Epithelial cell of prostate (primary cell): ENCODE measurements at regions not wholly inside any gene's neighbourhood (a gene's known extent, or its start where the extent isn't known, plus 50 kb on each side); places are given as distances from the start of the nearest gene placed in this dataset.
"Not testable (repeated sequence)": the region's sequence is repeated elsewhere in the genome, so short reads cannot be mapped to it uniquely, and the experiment has no call there.

Source experiments
- DNase-seq: peaks from one replicate; pipeline ENCODE4 v3.0.0-alpha.2; 2011; ENCODE audit warnings: low read depth, low spot score
- H3K27ac ChIP-seq: fragments of 450-650 bp; 2 replicates; pipeline ENCODE4 v1.5.1; 2017; ENCODE audit warnings: mild to moderate bottlenecking

DNA sequence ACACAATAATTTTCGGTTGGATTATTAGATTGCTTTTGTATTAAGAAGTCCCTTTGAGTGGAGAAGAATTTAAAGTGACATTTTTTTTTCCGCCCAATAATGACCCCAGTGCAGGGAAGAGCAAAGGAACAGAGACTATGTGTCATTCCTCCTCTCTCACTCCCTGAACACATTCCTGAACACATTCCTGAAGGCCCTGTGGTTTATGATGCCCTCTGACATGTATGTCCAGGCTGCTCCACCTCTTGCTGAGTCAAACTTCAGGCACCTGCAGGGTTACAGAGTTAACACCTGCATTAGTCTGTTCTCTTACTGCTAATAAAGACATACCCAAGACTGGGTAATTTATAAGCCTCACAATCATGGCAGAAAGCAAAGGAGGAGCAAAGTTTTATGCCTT is 704.0 kb upstream of the LRRN3 start:
- H3K27ac ChIP-seq: peak overlapping the region; percentile 55
- peak; percentile 77 for DNase-seq

DNA sequence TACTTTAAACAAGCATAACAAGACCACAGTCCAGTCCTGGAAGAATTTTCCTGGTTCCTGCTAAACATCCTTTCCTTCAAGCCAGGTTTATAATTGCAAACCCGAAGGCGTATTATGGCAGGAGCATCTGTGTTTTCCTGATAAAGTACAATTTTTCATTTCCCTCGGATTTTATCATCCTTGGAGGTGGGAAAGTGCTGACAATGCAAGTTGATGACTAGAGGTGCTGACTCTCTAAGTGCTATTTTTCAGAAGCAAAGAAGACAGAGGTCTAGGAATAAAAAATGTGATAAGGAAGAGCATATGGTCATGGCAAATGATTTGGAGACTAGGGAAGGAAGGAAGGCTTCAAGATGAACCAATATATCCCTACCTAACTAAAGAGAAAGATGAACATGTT is 703.2 kb upstream of the LRRN3 start:
- H3K27ac ChIP-seq: peak overlapping the region; percentile 55
- no peak for DNase-seq

DNA sequence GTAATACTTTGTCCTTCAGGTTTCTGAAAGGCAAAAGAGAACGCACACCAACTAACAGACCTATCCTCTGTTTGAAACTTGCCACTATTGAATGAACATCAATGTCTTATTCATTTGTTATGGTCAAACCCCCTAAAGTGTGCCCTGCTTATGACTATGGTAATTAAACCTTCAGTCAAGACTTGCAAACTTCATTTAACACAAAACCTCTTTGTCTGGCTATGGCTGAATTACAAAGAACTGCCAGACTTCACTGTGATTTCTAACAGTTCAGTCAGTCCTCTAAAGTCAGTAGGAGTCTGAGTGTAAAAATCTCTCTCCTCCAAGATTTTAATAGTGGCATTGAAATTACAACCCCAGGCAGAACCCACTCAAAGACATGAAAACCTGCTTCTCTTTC is 702.5 kb upstream of the LRRN3 start:
- H3K27ac ChIP-seq: no peak overlapping the region
- no peak for DNase-seq

DNA sequence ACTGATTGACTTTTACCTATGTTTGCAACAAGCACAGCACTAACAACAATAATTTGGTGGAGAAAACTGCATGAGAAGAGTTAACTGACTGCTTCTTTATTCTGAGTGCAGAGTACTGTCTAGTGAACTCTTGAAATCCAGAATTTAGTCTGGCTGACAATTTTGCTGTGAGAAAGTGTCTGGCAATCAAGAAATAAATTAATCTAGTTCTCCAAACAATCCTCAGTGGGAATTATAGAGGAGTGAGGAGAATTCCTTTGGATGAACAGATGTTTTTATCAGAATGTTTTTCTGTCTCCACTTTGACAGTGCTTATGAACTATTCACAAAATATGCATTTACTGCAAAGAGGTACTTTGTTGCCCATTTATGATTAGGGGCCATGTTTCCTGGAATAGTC is 694.9 kb upstream of the LRRN3 start:
- DNase-seq: no peak

DNA sequence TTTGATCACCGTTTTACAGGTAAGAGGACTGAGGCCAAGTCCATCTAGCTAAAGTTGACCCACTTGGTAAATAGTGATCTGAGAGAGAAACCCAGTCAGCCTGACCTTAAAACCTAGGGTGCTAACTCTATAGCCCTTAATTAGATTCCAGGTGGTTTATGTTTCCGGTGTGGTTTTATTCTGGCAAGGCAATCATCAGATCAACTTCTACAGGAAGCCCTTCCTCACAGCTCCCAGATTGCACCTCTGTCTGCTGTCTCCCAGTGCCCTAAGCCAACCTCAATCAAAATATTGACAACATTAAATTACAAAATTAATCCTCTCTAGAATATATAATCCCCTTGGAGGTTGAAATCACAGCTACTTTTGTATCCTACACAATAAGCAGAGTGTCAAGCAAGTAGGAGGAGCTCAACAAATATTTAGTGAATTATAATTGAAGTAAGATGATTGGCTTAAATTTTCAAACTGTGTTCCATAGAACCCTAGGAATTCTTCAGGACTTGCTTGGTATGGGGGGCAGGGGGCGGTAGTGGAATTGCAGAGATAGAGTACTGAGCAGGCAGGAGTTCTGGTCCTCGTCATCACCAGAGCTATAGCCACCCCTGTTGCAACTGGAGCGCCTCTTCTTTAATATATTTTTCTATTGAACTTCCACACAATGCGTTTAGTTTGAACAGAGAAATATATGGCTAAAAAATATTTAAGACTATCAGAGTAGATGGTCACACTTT is 692.8 kb upstream of the LRRN3 start:
- DNase-seq: no peak
- H3K27ac ChIP-seq: no peak overlapping the region

More for the DNA sequence above, 694.9 kb upstream of the LRRN3 start:
- H3K27ac ChIP-seq: no peak overlapping the region

DNA sequence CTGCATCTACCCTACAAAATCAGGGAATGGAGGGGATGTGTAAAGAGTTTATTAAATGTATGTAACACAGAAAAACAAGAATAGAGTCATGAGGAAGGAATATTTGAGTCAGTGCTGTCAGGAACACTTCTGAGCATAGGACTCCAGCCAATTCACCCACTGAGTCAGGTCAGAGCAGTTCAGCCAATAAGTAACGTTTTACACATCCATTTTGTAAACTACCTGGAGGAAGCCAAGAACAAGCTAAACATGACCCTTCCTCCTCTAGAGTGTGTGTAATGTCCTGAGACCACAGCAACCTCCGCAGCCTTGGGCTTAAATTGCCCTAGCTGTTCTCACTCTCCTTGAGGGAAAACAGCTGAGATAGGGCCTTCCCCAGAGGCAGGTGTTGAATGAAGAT is 691.5 kb upstream of the LRRN3 start:
- DNase-seq: no peak

DNA sequence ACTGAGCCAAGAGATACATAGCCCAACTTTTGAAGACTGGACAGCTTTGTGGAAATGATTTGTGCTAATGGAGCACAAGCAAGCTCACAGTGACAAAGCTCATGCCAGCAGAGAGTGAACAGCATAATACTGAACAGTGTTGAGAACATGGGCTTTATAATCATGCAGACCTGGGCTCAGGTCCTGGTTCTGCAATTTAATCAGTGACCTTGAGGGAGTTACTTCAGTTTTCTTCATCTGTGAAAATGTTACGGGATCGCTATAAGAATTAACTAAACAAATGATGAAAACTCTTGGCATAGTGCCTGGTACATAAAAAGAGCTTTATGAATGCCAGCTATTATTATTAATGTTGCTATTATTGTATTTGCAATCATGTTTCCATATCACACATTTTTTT is 690.5 kb upstream of the LRRN3 start:
- no peak for DNase-seq
- no peak overlapping the region for H3K27ac ChIP-seq

More for the DNA sequence above, 691.5 kb upstream of the LRRN3 start:
- no peak overlapping the region for H3K27ac ChIP-seq

DNA sequence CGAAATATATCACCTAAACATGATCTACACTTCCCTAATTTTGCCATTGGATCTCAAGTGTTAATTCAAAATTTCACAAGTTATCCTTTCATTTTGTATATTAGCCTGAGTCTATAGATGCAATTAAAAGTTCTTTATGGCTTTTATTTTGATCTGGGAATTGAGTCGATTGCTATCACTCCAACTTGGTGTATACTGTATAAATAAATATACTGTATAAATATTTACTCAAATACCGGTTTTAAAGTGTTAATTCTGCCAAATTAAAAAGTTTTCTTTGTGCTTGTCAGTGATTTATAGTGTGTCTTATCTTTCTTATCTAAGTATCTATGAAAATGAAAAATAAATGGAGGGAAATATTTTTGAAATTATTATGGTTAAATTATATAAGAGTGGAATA is 683.7 kb upstream of the LRRN3 start:
- no peak for DNase-seq
- no peak overlapping the region for H3K27ac ChIP-seq

DNA sequence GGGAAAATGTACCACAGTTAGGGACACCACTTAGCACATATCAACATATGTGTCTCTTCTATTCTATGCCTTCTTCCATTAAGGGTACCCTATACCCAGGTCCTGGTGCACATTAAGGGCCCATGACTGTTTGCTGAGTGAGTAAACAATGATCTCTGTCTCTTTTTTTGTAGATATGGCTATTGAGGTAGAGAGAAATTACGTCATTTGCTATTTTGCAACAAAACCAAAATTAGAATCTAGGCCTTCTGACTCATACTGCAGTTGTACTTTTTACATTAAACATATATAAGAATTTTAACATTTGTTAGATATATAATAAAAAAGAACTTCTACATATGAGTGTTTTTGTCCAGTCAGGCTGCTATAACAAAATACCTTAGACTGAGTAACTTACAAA is 683.2 kb upstream of the LRRN3 start:
- no peak for DNase-seq

DNA sequence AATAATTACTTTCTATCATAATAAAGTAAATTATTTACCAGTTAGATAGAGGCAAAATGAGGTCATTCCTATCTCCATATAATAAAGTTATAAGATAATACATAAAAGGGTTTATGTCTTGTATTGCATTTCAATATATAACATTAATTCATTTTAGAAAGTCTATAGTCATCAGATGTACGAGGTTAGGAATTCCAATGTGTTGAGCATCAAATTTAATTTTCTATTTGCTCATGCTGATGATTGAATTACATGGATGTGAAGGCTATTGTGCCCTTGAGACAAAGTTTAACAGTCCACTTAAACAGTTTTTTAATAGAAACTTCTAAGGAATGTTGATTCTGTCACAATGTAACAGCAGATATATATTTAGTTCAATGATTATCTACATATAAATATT is 678.3 kb upstream of the LRRN3 start:
- no peak for DNase-seq
- no peak overlapping the region for H3K27ac ChIP-seq

More for the DNA sequence above, 683.2 kb upstream of the LRRN3 start:
- no peak overlapping the region for H3K27ac ChIP-seq

DNA sequence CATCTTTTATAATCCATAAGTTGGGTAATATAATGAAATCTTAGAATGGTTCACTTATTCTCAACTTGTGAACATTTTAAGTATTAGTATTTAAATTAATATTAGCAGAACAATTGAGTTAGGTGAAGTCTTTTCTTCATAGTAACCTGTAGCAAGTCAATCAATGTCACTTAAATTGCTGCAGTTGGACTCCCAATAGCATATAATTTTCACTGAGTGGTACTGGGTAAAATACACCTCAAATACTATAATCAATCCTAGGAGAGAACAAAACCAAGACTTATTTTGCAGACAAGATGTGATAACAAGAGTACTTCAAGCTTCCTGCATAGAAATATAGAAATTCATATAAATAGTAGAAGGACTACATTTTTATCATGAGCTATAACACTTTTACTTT is 677.9 kb upstream of the LRRN3 start:
- DNase-seq: no peak

DNA sequence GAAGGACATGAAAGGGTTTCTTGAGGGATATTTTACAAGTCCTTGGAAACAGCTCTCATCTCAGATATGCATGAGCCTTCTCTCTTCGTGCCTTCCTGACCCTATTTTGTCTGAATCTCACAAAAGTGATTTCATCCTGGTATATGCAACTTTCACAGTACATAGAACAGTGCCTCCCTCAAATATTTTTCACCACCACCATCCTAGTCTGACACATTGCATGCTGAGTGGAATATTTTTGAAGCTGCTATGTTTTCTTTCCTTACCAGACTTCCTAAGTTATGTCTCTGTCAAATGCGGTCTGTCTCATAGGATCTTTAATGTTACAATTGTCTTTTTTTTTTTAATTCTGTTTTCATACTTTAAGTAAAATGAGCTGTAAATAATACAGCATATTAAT is 673.3 kb upstream of the LRRN3 start:
- H3K27ac ChIP-seq: no peak overlapping the region
- no peak for DNase-seq

More for the DNA sequence above, 677.9 kb upstream of the LRRN3 start:
- H3K27ac ChIP-seq: no peak overlapping the region

DNA sequence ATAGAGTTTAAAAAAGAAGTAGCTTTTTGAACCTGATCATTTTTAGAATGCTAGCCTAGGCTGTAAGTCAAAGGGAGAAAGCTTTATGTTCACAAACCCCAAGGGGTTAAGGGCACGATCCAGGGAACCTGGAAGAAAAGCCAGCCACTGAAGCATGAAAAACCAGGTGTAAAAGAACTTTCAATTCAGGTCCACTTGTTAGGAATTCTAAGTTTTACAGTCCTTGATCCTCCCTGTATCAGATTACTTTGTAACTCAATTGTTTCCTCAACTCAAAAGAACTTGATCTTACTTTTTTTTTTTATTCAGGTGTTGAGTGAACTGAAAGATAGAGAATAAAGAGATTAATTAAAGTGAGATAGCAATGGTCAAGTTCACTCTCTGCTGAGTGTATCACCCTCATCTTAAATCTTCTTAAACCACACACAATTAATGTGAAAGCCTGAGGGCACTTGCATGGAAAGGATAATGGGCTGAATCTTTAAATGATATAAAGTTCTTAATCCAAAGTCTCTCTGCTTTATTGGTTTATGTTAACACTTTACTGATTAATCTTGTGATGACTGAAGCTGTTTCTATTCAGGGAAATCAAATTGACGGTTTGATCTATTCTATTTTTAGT is 672.2 kb upstream of the LRRN3 start:
- H3K27ac ChIP-seq: no peak overlapping the region
- DNase-seq: no peak

DNA sequence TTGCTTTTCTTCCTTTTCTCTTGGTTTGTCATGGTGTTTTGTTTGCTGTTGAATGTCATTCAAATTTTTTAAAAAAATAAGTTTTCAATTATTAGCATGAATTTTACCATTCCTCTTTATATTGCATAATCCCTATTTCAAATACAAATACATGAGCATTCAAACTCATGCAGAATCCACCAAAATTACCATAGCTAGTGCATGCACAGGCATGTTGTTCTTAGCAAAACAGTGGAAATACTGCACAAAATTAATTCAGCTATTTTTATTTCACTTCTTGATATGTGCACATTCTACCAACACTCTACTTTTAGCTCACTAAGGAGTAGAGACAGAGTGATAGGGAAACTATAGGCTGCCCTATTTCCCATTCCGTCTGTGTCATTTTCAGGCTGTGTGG is 670.1 kb upstream of the LRRN3 start:
- no peak overlapping the region for H3K27ac ChIP-seq
- DNase-seq: no peak

DNA sequence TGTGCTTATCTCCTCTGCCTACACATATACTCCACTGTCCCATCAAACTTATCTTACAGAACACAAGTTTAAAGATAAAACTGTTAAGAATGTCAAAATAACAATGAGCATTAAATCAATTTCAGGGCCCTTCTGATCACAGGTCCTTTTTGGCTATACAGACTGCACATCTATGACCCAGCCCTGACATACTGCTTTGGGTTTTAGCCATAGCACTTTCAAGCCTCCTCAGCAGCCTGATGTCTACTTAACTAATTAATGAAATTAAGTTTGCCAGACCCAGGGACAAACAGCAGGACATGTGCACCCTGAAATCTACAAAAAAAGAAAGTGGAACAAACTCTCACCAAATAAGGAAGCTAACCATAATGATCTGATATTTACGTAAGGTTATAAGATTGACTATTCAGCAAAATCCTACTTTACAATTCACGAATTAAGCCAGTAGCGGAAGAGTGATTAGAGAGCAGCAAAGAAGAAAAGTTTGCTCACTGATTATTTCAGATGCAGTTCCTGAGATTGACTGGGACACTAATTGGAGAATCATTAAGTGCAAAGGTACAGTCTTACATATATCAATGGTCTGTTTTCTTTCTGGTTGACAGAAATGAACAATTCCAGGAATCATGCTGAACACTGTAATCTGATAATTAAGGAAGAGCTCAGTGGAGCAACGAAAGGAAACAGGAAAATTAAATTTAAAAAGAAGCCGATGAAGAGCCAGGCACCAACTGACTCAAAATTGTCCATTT is 669.3 kb upstream of the LRRN3 start:
- no peak overlapping the region for H3K27ac ChIP-seq
- no peak for DNase-seq

DNA sequence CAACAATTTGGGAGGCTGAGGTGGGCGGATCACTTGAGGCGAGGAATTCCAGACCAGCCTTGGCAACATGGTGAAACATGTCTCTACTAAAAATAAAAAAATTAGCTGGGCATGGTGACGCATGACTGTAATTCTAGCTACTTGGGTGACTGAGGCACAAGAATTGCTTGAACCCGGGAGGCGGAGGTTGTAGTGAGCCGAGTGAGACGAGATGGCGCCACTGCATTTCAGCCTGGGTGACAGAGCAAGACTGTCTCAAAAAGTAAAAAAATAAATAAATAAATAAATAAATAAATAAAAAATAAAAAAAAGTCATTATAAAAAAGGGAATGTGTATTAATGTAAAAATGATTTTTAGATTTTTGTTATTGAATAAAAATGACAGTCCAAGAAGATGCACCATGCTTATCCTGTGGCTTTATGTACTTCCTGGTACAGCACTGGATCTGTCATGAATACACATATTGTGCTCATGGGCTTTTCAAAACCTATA is 658.8 kb upstream of the LRRN3 start:
- no peak for DNase-seq
- H3K27ac ChIP-seq: no peak overlapping the region

DNA sequence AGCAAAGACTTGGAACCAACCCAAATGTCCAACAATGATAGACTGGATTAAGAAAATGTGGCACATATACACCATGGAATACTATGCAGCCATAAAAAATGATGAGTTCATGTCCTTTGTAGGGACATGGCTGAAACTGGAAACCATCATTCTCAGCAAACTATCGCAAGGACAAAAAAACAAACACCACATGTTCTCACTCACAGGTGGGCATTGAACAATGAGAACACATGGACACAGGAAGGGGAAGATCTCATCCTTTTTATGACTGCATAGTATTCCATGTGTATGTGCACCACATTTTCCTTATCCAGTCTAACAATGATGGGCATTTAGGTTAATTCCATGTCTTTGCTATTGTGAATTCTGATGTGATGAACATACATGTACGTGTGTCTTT is 652.0 kb upstream of the LRRN3 start:
- H3K27ac ChIP-seq, DNase-seq: not testable (repeated sequence)

DNA sequence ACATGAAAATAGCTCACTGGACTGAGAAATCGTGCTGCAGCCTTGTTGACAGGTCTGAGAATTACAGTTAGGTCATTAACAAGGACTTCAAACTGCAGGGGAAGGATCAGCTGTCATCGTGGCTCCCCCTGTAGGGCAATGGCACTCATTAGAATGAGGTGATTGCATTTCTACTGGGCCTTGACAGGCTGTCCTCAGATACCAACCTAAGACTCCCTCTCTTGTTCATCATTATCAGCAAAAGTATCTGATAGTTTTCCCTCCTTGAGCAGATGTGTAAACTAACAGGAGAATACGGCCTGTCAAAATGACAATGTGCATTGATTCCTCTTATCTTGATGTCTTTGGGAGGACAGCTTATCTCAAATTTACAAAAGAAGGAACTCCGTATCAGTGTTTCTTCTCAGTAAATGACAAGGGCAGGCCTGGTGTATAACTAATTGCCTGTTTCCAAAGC is 648.5 kb upstream of the LRRN3 start:
- peak; percentile 16 for DNase-seq

DNA sequence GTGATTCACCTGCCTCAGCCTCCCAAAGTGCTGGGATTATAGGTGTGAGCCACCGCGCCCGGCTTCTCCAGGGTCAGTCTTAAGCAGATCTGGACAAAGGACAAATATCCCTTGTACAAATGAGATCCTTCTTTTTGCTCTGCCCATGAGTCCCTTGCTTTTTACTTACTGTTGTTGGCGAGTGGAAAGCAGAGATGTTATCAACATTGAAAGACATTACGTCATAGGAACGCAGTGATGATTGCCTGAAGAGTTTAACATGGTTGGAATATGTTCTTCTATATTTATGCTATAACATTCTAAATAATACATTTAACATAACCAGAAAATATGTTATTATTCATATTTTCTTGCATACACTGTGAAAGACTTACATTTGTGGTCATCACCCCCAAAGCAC is 644.3 kb upstream of the LRRN3 start:
- H3K27ac ChIP-seq: no peak overlapping the region
- DNase-seq: no peak

More for the DNA sequence above, 648.5 kb upstream of the LRRN3 start:
- no peak overlapping the region for H3K27ac ChIP-seq

DNA sequence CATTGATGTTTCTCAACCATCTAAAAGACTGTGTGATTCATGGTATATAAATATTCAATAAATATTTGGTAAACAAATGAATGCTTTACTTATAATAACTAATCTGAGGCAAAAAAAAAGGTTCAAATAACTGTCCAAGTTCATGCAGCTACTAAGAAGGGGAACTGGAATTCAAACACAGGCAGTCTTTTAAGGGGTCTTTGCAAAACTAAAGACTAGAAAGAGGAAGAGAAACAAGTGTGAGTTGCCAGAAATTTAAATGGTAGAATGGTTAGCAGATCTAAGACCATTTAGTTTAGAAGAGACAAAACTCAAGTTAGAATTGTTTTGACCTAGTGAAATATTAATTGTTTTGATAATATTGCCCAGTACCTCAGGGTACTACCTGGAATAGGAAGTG is 642.0 kb upstream of the LRRN3 start:
- no peak for DNase-seq
- no peak overlapping the region for H3K27ac ChIP-seq

DNA sequence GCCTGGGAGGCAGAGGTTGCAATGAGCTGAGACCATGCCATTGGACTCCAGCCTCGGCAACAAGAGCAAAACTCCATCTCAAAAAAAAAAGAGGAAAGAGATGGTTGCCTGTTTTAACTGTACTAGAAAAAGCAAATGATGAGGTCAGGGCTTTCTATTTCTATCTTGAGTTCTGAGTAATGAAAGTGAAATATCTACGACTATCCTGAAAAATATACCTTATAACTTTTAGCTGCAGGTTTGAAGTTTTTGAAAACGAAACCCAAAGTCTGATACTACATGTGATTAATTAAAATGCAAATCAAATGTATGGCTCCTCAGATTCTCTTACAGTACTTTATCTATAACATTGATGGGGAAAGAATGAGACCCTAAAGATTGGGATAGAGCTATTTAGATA is 636.2 kb upstream of the LRRN3 start:
- DNase-seq: no peak
- no peak overlapping the region for H3K27ac ChIP-seq
